Left colon (tissue), 2 donors: ENCODE measurements at regions not wholly inside any gene's neighbourhood (a gene's known extent, or its start where the extent isn't known, plus 50 kb on each side); places are given as distances from the start of the nearest gene placed in this dataset.

Experiments used
- ATAC-seq: fragments of 200-7000 bp; cut with Tn5 transposase; one replicate; pipeline ENCODE4 v1.9.1; 2020; ENCODE audit warnings: mild to moderate bottlenecking, moderate library complexity
- DNase-seq, 2 donors: peaks; one replicate each; pipeline ENCODE4 v3.0.0-alpha.2; 2020
- intact Hi-C, 2 donors: fragments of 100-400 bp; cut with DNase I in 1 of 2; cut with micrococcal nuclease in 1 of 2; formaldehyde crosslinking; loops; one replicate each; pipeline versions ENCODE4 v1.11.2 to v1.14.0; 2022; cut with DNase I, micrococcal nuclease
- donor health status: DM: no; HTN: no; CAD: no.
- donor health status: DM: yes; HTN: yes; CAD: no.

DNA sequence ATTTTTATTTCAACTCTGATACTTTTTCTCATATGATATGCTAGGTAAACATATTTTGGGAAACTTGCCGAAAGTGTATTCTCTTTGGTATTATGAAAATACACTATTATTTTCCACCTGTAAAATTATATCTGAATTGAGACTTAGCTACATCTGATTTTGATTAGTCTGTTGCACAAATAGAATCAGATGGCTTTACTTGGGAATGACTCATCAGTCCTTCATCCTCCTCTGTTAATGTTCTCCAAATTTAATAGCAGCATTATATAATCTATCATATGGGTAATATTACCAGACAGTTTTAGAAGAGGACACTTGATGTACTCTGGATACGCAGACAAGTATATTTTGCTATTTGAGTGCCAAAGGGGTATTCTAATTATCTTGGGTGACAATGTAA, 245.3 kb downstream of the CTH start:
- intact Hi-C loops = no loop called here
- no peak for ATAC-seq

GRCh38 chr1:70659891-70660290, 248.8 kb downstream of the CTH start:
- no peak for ATAC-seq
- intact Hi-C loops = no loop called here
- no peak for DNase-seq

More for the DNA sequence above, 245.3 kb downstream of the CTH start:
- no peak for DNase-seq

- ATAC-seq (no peak), DNase-seq (no peak)
- intact Hi-C loops = no loop called here
These were observed 255.5 kb downstream of the CTH start for GRCh38 chr1:70666381-70667140.

- ATAC-seq (no peak), DNase-seq (no peak)
- intact Hi-C loops = no loop called here
These were observed 256.6 kb downstream of the CTH start for GRCh38 chr1:70667494-70668170.

- intact Hi-C loops = no loop called here
- no peak for DNase-seq
- ATAC-seq = no peak
These were observed 259.9 kb downstream of the CTH start for GRCh38 chr1:70671006-70671405.

GRCh38 chr1:70672442-70672888, 261.4 kb downstream of the CTH start:
- no peak for DNase-seq
- ATAC-seq = no peak
- intact Hi-C loops = no loop called here

DNA sequence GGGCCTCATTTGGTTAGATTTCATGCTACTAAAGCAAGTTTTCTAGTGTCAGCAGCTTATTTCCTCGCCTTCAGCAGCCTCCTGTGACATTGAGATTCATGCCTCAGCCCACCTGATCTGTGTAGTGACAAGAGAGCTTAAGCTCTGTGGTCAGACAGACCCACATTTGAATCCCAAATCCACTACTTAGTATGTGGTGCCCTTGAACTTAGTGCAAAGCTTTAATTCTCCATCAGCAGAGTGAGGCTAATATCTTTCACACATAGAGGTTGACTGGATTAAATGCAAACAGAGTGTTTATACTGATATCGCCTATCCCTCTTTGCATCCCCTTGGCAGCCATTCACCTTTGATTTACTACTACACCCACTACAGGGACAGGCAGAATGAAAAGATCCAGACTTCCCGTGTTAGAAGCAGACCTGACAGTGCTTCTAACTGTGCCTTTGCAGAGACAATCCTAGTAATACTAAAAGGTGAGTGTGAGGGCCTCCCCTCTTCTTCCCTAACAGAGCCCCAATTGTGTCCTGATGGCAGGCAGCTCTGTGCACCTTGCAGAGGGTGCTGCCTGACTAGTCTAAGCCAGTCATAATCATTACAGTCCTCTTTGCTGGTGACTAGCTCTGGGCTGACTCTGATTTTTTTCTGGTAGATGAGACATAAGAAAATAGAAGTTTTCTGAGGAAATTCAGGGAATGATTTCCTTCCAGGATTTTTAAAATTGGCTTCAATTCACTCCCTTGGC, 264.0 kb downstream of the CTH start:
- ATAC-seq (no peak), DNase-seq (no peak)
- intact Hi-C loops = no loop called here

GRCh38 chr1:70675737-70676156, 264.7 kb downstream of the CTH start:
- intact Hi-C loops = no loop called here
- ATAC-seq (no peak), DNase-seq (no peak)

DNA sequence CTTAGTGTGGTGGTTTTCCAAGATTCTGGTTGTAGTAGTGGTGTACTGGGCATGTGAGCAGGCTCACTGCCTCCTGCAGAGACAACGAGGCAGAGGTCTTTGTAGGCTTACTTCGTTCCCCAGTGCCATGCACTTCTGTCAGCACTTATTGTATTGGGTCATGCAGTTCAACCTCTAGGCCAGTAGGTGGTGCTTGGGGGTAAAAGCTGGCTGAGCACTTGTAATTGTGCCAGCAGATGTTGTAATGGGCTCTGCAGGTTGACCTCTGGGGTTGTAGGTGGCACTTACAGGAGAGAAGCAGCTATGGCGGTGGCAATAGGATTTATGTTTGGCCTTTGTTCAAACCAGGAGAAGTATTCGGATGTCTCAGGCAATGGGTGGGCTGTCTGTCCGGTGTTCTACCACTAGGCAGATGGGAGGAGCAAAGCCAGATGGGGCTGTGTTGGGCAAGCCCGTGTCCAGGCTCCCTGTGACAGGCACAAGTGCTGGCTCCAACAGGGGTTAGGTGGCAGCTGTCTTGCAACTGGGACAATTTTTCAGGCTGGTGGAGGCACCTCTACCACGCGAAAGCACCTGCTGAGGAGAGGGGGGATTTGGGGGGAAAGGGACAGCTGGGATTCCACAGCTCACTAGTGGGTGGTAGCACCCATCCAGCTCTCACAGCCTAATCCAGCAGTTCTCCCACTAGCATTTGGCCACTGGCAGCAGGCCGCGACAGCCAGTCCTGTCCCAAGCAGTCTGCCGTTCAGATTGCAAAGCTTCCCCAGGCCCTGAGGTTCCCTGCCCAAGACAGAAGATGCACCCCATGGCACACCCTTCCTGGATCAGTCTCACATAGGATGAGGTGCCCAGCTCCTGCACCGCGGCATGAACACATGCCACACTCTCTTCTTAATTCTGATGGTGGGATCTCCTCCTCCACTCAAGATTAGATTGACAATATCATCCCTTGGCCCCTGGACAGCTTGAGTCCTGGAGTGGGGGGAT, 274.5 kb downstream of the CTH start:
- DNase-seq (peak; percentile 36 to 46), ATAC-seq (peak; percentile 87)
- intact Hi-C loops = loop anchor here in 1 of 2 donors (2.0 kb wide), 1 partner anchor 363 kb away; no protein-coding TSS in a partner anchor

GRCh38 chr1:70688580-70688979, 277.5 kb downstream of the CTH start:
- ATAC-seq = no peak
- no peak for DNase-seq
- intact Hi-C loops = no loop called here

DNA sequence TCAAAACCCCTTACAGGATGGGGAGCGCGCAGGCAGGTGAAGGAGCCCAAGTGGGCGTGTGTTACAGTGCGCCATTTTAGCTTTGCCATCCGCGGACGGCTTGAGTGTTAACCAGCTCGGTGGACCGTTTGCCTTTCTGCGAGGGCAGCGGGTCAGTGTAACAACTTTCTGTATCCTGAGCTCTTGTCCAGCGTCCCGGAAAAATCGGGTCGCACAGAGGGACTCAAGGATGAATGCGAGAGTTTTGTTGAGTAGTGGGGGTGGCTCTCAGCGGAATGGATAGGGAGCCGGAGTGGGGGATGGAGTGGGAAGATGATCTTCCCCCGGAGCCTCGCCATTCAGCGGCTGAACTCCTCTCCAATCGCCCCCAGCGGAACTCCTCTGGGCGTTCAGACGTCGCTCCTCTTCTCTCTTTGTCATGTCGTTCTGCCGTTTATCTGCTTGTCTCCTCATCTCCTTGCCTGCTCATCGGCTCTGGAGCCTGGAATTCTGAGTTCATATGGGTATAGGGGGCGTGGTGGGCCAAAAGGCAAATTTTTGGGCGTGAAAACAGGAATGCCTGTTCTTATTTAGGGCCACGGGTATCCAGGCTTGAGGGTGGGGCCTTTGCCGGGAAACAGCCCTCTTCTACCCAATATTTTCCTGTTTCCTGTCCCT, 295.4 kb downstream of the CTH start:
- ATAC-seq (no peak), DNase-seq (no peak)
- intact Hi-C loops = no loop called here

- no peak for ATAC-seq
These were observed 296.1 kb downstream of the CTH start for GRCh38 chr1:70707214-70707613.

GRCh38 chr1:70714149-70714548, 303.1 kb downstream of the CTH start:
- DNase-seq (no peak), ATAC-seq (no peak)
- intact Hi-C loops = no loop called here

More at GRCh38 chr1:70707214-70707613, 296.1 kb downstream of the CTH start:
- intact Hi-C loops = no loop called here
- DNase-seq = no peak

- intact Hi-C loops = no loop called here
- ATAC-seq (no peak), DNase-seq (no peak)
These were observed 306.1 kb downstream of the CTH start for GRCh38 chr1:70717211-70717610.

DNA sequence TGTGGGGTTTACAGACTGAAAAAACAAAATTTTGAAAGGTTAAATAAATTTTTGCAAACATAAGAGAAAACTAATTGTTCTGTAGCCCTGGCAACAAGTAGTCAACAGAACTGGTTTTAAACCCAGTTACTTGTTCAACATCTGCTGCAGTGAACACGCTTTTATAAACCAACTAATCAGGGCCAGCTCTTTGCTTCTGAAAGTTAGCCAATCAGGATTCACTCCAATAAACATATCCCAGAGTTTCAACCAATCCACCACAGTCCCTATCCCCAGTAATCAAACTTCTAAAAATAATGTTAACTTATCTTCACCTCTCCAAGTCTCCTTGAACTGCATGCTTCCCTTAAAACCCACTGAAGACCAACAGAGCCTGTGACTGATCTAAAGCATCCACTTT, 306.6 kb downstream of the CTH start:
- ATAC-seq = no peak
- no peak for DNase-seq
- intact Hi-C loops = no loop called here

DNA sequence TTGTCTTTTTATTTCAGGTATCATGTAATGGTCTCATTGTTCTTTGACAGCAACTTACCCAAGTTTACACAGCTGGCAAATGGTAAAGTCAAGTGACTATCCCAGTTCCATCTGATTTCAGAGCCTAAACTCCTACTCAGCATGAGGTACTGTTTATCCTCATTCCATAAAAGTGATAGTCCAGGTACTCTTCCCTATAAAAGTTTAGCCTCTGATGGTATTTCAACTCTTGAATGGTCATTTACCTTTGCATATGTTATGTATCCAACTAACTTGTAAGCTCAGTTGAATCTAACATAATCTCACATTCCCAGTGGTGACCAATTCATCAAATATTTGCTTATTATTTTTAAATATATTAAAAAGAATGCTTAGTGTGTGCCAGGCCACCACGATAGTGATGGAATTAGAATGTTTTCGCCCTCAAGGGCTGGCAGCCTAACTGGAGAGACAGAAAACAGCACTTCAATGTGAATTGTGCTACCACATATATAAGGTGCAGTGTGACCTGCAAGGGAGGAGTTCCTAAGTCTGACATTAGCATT, 307.1 kb downstream of the CTH start:
- DNase-seq = no peak
- ATAC-seq = no peak
- intact Hi-C loops = no loop called here

GRCh38 chr1:70719154-70719553, 308.1 kb downstream of the CTH start:
- ATAC-seq (no peak), DNase-seq (no peak)
- intact Hi-C loops = no loop called here

GRCh38 chr1:70720109-70720508, 309.0 kb downstream of the CTH start:
- no peak for DNase-seq
- intact Hi-C loops = no loop called here
- no peak for ATAC-seq
